Neuronal stem cell (in vitro differentiated cells): ENCODE measurements at regions not wholly inside any gene's neighbourhood (a gene's known extent, or its start where the extent isn't known, plus 50 kb on each side); places are given as distances from the start of the nearest gene placed in this dataset.

ENCODE experiments used
- DNase-seq: peaks from one replicate; pipeline ENCODE4 v3.0.0-alpha.2; 2013; ENCODE audit warnings: low spot score
- H2AFZ ChIP-seq: one replicate; pipeline ENCODE4 v1.6.1; 2013; ENCODE audit warnings: mild to moderate bottlenecking, low read length, inconsistent platforms
- H2AK5ac ChIP-seq: 2 replicates; pipeline ENCODE4 v1.6.1; 2013; ENCODE audit warnings: low read depth, mild to moderate bottlenecking, inconsistent platforms, low read length, moderate library complexity, mixed read lengths
- H2BK120ac ChIP-seq: 2 replicates; pipeline ENCODE4 v1.6.1; 2013; ENCODE audit warnings: low read depth, mild to moderate bottlenecking, inconsistent platforms, low read length, moderate library complexity, mixed read lengths
- H2BK12ac ChIP-seq: one replicate; pipeline ENCODE4 v1.6.1; 2013; ENCODE audit warnings: low read length, inconsistent platforms
- H2BK15ac ChIP-seq: 2 replicates; pipeline ENCODE4 v1.6.1; 2013; ENCODE audit warnings: mild to moderate bottlenecking, low read length, inconsistent platforms, mixed read lengths
- H2BK5ac ChIP-seq: one replicate; pipeline ENCODE4 v1.6.1; 2013; ENCODE audit warnings: inconsistent platforms, mild to moderate bottlenecking, low read length, moderate library complexity
- H3K14ac ChIP-seq: one replicate; pipeline ENCODE4 v1.6.1; 2013; ENCODE audit warnings: low read length, inconsistent platforms
- H3K18ac ChIP-seq: 2 replicates; pipeline ENCODE4 v1.6.1; 2013; ENCODE audit warnings: low read length, inconsistent platforms
- H3K23ac ChIP-seq: 2 replicates; pipeline ENCODE4 v1.6.1; 2013; ENCODE audit warnings: low read depth, mild to moderate bottlenecking, mixed read lengths, low read length, inconsistent platforms; ENCODE audit not compliant: poor library complexity
- H3K27ac ChIP-seq: replicated peaks from 3 replicates; pipeline ENCODE4 v1.5.1; 2013; ENCODE audit warnings: low read length, inconsistent platforms
- H3K27me3 ChIP-seq, 3 experiments: 2 replicates each; pipeline ENCODE4 v1.6.1; 2013; ENCODE audit warnings: low read length in 3 of 3, mild to moderate bottlenecking in 2 of 3, inconsistent platforms in 1 of 3, low read depth in 1 of 3, mixed read lengths in 1 of 3, moderate library complexity in 1 of 3; ENCODE audit not compliant: control insufficient read depth in 3 of 3, insufficient read depth in 3 of 3
- H3K36me3 ChIP-seq, 2 donors: replicated peaks in 1 of 2; 2 replicates each; pipeline ENCODE4 v1.6.1; 2013; ENCODE audit warnings: low read length in 2 of 2; ENCODE audit not compliant: control insufficient read depth in 2 of 2, insufficient read depth in 2 of 2
- H3K4ac ChIP-seq: 2 replicates; pipeline ENCODE4 v1.6.1; 2013; ENCODE audit warnings: inconsistent platforms, mild to moderate bottlenecking, low read length, moderate library complexity
- H3K4me1 ChIP-seq, 2 donors: 1 replicate in 1 of 2; 2 replicates in 1 of 2; pipeline ENCODE4 v1.6.1; 2013; ENCODE audit warnings: low read length in 2 of 2, low read depth in 1 of 2; ENCODE audit not compliant: control insufficient read depth in 2 of 2, insufficient read depth in 1 of 2
- H3K4me2 ChIP-seq: one replicate; pipeline ENCODE4 v1.6.1; 2013; ENCODE audit warnings: mild to moderate bottlenecking, low read length, inconsistent platforms; ENCODE audit not compliant: insufficient read depth, poor library complexity, severe bottlenecking
- H3K4me3 ChIP-seq, 2 donors: 2 replicates each; pipeline ENCODE4 v1.5.1; 2013; ENCODE audit warnings: low read length in 2 of 2, mild to moderate bottlenecking in 2 of 2, inconsistent platforms in 1 of 2, moderate library complexity in 1 of 2
- H3K79me1 ChIP-seq: one replicate; pipeline ENCODE4 v1.6.1; 2013; ENCODE audit warnings: low read depth, mild to moderate bottlenecking, inconsistent platforms, low read length, moderate library complexity
- H3K9ac ChIP-seq: one replicate; pipeline ENCODE4 v1.6.1; 2013; ENCODE audit warnings: mild to moderate bottlenecking, low read depth, low read length, inconsistent platforms; ENCODE audit not compliant: poor library complexity
- H3K9me3 ChIP-seq, 2 donors: replicated peaks in 1 of 2; 2 replicates each; pipeline versions ENCODE3 to v1.6.1; 2013; ENCODE audit warnings: low read length in 2 of 2, mild to moderate bottlenecking in 2 of 2, inconsistent platforms in 1 of 2, low read depth in 1 of 2, mixed read lengths in 1 of 2, moderate library complexity in 1 of 2; ENCODE audit not compliant: control insufficient read depth in 2 of 2, insufficient read depth in 1 of 2
- H4K8ac ChIP-seq: one replicate; pipeline ENCODE4 v1.6.1; 2013; ENCODE audit warnings: low read depth, mild to moderate bottlenecking, inconsistent platforms, low read length, moderate library complexity
- H4K91ac ChIP-seq: one replicate; pipeline ENCODE4 v1.6.1; 2013; ENCODE audit warnings: low read length, low read depth, mild to moderate bottlenecking, inconsistent platforms; ENCODE audit not compliant: poor library complexity
- WGBS, 2 donors: extraction: QIAGEN DNeasy Blood & Tissue Kit; methylation state at CpG; one replicate each; pipeline ENCODE4 v1.1.7; 2013; ENCODE audit warnings: missing lambda C conversion rate in 2 of 2, mixed read lengths in 1 of 2; ENCODE audit not compliant: insufficient read length in 2 of 2, insufficient replicate concordance in 1 of 2; ENCODE audit errors: extremely low coverage in 2 of 2; 5-methylcytosine and 5-hydroxymethylcytosine counted together

- H3K4ac ChIP-seq = no peak overlapping the region
- no peak overlapping the region for H2BK120ac ChIP-seq
- H3K27me3 ChIP-seq = no peaks in the 10 kb centered on the region
- no peaks in the 10 kb centered on the region for H3K36me3 ChIP-seq
- no peak overlapping the region for H3K9ac ChIP-seq
- no peak overlapping the region for H3K27ac ChIP-seq
- no peak overlapping the region for H2BK15ac ChIP-seq
- no peaks in the 10 kb centered on the region for H3K79me1 ChIP-seq
- no peak overlapping the region for H4K91ac ChIP-seq
- H2AK5ac ChIP-seq = no peak overlapping the region
- H3K14ac ChIP-seq = no peak overlapping the region
- no peak overlapping the region for H3K23ac ChIP-seq
- no peak overlapping the region for H3K18ac ChIP-seq
- no peak overlapping the region for H3K4me3 ChIP-seq
- no peak overlapping the region for H4K8ac ChIP-seq
- no peak for DNase-seq
- H2BK12ac ChIP-seq = no peak overlapping the region
- H2AFZ ChIP-seq = no peak overlapping the region
- no CpG with 5 or more reads among the region's 2 CpGs for WGBS, 2 donors
- no peak overlapping the region for H3K4me2 ChIP-seq
- no peak overlapping the region for H2BK5ac ChIP-seq
- H3K9me3 ChIP-seq = no peaks in the 10 kb centered on the region
- peaks cover 0 to 3% of the 10 kb centered on the region in 2 donors for H3K4me1 ChIP-seq
Measured at GRCh38 chr4:25540734-25541133, 114.9 kb upstream of the SLC34A2 start.

GRCh38 chr4:25547343-25547742 lies 108.3 kb upstream of the SLC34A2 start:
- Histone ChIP-seq H3K18ac (no peak overlapping the region), H4K8ac (no peak overlapping the region), H3K4me2 (no peak overlapping the region), H3K9me3 (no peaks in the 10 kb centered on the region), H3K4ac (no peak overlapping the region), H3K36me3 (no peaks in the 10 kb centered on the region), H2AK5ac (no peak overlapping the region), H3K27me3 (no peaks in the 10 kb centered on the region), H3K79me1 (no peaks in the 10 kb centered on the region), H2AFZ (no peak overlapping the region), H3K23ac (no peak overlapping the region), H3K4me1 (peaks cover 0 to 4% of the 10 kb centered on the region in 2 donors), H3K4me3 (no peak overlapping the region), H2BK120ac (no peak overlapping the region), H2BK5ac (no peak overlapping the region), H4K91ac (no peak overlapping the region), H2BK15ac (no peak overlapping the region), H3K14ac (no peak overlapping the region), H2BK12ac (no peak overlapping the region), H3K27ac (no peak overlapping the region), H3K9ac (no peak overlapping the region)
- WGBS, 2 donors = no CpG with 5 or more reads among the region's 5 CpGs
- no peak for DNase-seq

- H2AK5ac ChIP-seq = no peak overlapping the region
- H4K8ac ChIP-seq = no peak overlapping the region
- H3K4me3 ChIP-seq = no peak overlapping the region
- H3K9me3 ChIP-seq = no peaks in the 10 kb centered on the region
- no peak overlapping the region for H2BK12ac ChIP-seq
- H2BK120ac ChIP-seq = no peak overlapping the region
- H3K79me1 ChIP-seq = no peaks in the 10 kb centered on the region
- H3K14ac ChIP-seq = no peak overlapping the region
- H3K18ac ChIP-seq = no peak overlapping the region
- H2BK15ac ChIP-seq = no peak overlapping the region
- no peak overlapping the region for H2BK5ac ChIP-seq
- no peak for DNase-seq
- H3K23ac ChIP-seq = no peak overlapping the region
- H3K27me3 ChIP-seq = no peaks in the 10 kb centered on the region
- no peak overlapping the region for H4K91ac ChIP-seq
- H2AFZ ChIP-seq = no peak overlapping the region
- H3K4me1 ChIP-seq = peaks cover 0 to 7% of the 10 kb centered on the region in 2 donors
- H3K9ac ChIP-seq = no peak overlapping the region
- H3K36me3 ChIP-seq = no peaks in the 10 kb centered on the region
- no peak overlapping the region for H3K4me2 ChIP-seq
- H3K27ac ChIP-seq = no peak overlapping the region
- no peak overlapping the region for H3K4ac ChIP-seq
Measured at GRCh38 chr4:25549413-25549812, 106.2 kb upstream of the SLC34A2 start.

DNA sequence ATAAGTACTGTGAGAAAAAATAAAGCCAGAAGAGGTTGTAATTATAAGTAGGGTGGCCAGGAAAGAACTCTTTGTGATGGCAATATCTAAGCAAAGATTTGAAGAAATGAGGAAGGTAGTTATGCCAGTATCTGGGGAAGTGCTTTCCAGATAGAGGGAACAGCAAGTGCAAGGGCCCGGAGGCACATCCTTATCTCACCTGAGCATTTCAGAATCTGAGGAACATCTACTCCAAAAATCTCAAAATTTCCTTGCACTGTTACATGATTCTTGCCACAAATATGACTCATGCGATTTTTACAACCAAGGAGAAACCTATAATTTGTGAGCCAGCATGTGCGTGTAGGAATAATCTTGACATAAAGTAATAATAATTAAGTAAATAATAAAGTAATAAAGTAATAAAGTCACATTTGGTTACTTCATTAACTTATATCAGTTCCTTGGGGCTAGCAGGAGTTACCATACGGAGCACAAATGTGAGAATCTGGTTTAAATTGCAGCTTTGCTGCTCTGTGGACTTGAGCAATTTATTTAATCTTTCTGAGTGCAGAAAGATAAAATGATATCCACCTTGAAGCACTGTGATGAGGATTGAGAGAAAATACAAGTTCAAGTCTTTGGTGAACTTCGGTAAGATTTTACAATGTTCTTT lies 105.1 kb upstream of the SLC34A2 start:
- Histone ChIP-seq H3K4ac (no peak overlapping the region), H2AK5ac (no peak overlapping the region), H3K27me3 (peaks cover 0 to 5% (median 0%) of the 10 kb centered on the region in 3 experiments), H3K4me1 (peaks cover 0 to 5% of the 10 kb centered on the region in 2 donors), H3K9me3 (no peaks in the 10 kb centered on the region), H4K8ac (no peak overlapping the region), H2BK15ac (no peak overlapping the region), H3K79me1 (no peaks in the 10 kb centered on the region), H2BK120ac (no peak overlapping the region), H3K9ac (no peak overlapping the region), H2AFZ (no peak overlapping the region), H3K4me3 (no peak overlapping the region), H3K23ac (no peak overlapping the region), H3K27ac (no peak overlapping the region), H3K4me2 (no peak overlapping the region), H3K14ac (no peak overlapping the region), H4K91ac (no peak overlapping the region), H3K36me3 (no peaks in the 10 kb centered on the region), H2BK12ac (no peak overlapping the region), H2BK5ac (no peak overlapping the region), H3K18ac (no peak overlapping the region)
- no peak for DNase-seq
- WGBS, 2 donors = no CpG with 5 or more reads among the region's 5 CpGs
